Stimulated activated CD4-positive, alpha-beta T cell treated with anti-CD3 and anti-CD28 coated beads, Interleukin-2, amount 100 ng/mL, for 48 hours (primary cell): ENCODE measurements at regions not wholly inside any gene's neighbourhood (a gene's known extent, or its start where the extent isn't known, plus 50 kb on each side); places are given as distances from the start of the nearest gene placed in this dataset.
A peak's percentile ranks its signal among the peaks of the same experiment; 100 is the strongest.
"Not testable (repeated sequence)": the region's sequence is repeated elsewhere in the genome, so short reads cannot be mapped to it uniquely, and the experiment has no call there.

Source experiments
- DNase-seq, 2 donors: peaks; one replicate each; pipeline ENCODE4 v3.0.0-alpha.2; 2020

- not testable (repeated sequence) for DNase-seq
Observed at GRCh38 chr6:26799903-26800633, 140.5 kb upstream of the ZNF322 start.

GRCh38 chr6:26803762-26804161 is 144.2 kb upstream of the ZNF322 start:
- not testable (repeated sequence) for DNase-seq

DNA sequence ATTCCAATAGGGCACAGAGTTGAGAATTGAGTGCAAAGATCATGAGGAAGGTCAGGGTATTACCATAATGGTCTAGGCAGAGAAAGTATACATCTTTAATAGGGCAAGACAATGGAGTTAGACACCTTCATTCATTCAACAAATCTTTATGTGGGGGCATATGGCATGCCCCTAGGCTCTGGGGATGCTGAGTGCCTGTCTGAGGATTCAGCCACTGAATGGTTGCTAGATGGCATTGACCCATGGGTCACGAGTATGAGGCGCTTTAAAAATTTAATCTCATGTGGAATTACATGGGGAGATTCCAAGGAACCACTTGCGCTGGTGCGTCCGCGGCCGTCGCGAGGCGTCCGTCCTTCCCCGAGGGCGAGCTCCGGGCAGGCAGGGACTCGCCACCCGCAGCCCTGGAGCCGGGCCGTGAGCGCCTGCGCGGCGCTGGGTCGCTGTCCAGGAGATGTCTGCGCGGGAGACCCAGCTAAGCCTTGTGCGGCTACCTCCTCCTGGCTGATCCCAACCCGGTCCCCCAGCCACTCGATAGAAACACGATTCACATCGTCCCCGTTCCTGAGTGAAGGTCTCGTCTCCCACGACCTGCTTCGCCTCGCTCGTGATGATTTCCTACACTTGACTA is 152.1 kb upstream of the ZNF322 start:
- not testable (repeated sequence) for DNase-seq

- DNase-seq, result not testable (repeated sequence)
Observed at GRCh38 chr6:26818640-26819225, 159.2 kb upstream of the ZNF322 start.

- DNase-seq, result not testable (repeated sequence)
Observed at GRCh38 chr6:26827965-26828364, 168.4 kb upstream of the ZNF322 start.

DNA sequence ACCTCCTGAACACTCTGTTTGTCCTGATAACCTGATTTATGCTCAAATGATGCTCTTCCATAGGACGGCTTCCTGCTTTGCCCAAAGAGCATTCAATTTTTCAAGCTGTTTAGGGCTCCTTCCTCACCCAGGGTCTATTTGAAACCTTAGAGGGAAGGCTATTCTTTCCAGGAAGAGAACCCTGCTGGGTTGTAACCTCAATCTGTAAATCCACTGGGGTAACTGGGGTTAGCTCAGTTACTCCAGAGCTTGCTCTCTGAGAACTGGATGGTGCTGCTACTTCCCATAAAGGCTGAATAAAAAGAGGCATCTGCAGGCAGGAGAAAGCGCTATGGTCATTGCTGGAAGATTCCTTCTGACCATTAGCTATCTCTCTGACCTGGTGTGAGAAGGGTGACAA is 169.9 kb upstream of the ZNF322 start:
- DNase-seq, result not testable (repeated sequence)

DNA sequence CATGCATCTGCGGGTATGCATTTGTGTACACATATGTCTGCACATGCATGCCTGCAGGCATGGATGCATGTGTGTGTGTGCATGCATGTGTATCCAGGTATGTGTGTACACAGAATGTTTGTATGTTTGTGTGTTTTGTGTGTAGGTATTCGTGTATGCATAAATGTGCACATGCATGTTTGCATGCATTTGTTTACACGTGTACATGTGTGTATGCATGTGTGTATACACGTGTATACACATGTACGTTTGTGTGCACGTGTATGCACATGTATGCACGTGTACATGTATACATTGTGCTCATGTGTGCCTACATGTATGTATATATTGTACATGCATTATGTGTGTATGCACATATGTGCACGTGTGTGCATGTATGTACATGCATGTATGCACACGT is 171.4 kb upstream of the ZNF322 start:
- not testable (repeated sequence) for DNase-seq

GRCh38 chr6:26835707-26836106 is 176.2 kb upstream of the ZNF322 start:
- not testable (repeated sequence) for DNase-seq

GRCh38 chr6:26836657-26837056 is 177.1 kb upstream of the ZNF322 start:
- DNase-seq, result not testable (repeated sequence)

- not testable (repeated sequence) for DNase-seq
Observed at GRCh38 chr6:26844823-26845222, 185.3 kb upstream of the ZNF322 start.

DNA sequence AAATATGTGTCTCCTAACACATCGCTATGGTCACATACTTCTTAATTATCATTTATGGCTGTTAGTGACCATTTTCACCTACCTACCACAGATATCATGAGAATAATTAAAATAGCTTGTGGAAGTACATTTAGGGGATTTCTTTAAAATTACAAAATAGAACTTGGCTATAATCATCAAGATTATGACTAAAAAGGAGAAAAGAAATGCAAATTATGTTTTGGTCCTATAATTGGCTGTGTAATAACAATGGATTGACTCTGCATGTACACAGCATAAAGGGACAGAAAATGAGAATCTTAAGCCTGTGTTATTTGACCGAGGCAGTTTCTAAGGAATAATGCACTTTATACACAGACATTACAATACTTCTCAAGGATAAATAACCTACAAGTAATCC is 197.7 kb upstream of the ZNF322 start:
- not testable (repeated sequence) for DNase-seq

- DNase-seq, result not testable (repeated sequence)
Observed at GRCh38 chr6:26859067-26859770, 199.7 kb upstream of the ZNF322 start.

DNA sequence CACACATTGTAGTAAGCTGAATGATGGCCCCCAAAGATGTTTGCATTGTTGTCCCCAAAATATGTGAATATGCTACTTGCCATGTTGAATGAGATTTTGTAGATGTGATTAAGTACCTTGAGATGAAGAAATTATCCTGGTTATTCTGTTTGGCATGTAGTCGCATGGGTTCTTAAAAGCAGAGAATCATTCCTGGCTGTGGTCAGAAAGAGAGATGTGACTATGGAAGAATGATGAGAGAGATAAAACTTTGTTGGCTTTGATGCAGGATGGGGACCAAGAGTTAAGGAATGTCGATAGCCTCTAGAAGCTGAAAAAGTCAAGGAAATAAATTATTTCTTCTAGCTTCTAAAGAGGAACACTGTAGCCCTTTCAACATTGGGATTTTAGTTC is 200.2 kb upstream of the ZNF322 start:
- not testable (repeated sequence) for DNase-seq

- not testable (repeated sequence) for DNase-seq
Observed at GRCh38 chr6:26861913-26862312, 202.4 kb upstream of the ZNF322 start.

DNA sequence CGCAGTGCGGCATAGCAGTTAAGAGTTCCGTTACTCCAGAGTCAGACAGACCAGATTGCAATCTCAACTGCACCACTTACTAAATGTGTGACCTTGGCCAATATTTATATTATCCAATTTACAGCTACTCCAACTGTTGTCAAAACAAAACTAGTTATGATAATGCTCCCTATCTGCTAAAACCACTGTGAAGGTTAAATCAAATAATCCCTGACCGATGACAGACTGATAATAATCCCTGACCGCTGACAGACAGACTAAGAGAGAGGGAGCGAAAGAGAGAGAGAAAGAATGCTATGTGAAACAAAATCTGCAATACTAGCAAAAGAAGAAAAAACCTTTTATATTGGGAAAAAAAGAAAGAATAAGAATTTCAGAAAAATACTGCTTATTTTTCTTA is 204.1 kb upstream of the ZNF322 start:
- DNase-seq, result not testable (repeated sequence)

DNA sequence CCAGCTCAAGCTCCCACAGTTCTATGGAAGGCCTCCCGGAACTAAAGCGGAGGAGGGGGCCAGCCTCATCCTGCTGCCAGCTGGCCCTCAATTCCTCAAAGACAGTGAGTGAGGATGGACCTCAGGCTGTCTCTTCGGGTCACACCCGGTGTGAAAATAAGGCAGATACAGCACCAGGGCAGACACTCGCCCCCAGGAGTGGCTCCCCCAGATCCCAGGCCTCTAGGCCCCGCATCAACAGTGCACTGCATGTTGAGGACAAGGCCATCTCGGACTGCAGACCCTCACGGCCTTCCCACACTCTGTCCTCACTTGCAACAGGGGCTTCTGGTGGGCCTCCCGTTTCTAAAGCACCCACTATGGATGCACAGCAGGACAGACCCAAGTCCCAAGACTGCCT is 239.2 kb upstream of the ZNF322 start:
- DNase-seq, result not testable (repeated sequence)

GRCh38 chr6:26924206-26924605 is 264.7 kb upstream of the ZNF322 start:
- DNase-seq, result not testable (repeated sequence)

DNA sequence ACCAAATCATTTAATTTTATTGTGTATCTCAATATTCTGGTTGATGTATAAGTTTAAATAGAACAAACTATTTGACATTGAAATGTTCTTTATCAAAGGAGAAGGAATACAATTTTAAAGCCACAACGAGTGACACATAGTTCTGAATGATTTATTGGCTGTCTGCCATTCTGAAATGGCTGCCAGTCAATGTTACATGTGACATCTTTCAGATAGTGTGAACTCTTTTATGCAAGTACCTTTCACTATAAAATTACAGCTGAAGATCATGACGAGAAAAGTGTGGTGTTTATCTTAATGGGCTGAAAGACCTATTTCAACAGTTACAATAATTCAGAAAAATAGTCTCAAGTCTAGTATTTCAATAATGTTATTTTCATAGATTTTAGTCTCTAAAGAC is 268.6 kb upstream of the ZNF322 start:
- DNase-seq, result not testable (repeated sequence)

GRCh38 chr6:26937258-26937657 is 277.7 kb upstream of the ZNF322 start:
- DNase-seq, result not testable (repeated sequence)

DNA sequence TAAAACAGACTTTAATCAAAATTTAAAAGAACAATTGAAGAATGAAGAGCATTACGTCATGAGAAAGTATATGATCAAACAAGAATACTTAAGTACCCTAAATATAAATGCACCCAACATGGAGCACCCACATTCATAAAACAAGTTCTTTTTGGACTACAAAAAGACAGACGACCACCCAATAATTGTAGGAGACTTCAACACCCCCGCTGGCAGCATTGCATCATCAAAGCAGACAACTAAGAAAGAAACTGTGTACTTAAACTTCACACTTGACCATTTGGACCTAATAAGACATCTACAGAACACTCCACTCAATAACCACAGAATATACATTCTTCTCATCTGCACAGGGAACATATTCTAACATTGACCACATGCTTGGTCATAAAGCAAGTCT is 291.7 kb upstream of the ZNF322 start:
- DNase-seq, result not testable (repeated sequence)

- peak; percentile 44 to 45 for DNase-seq
Observed at GRCh38 chr6:26956078-26956600, 291.4 kb upstream of the PRSS16 start.

- peak; percentile 71 to 73 for DNase-seq
Observed at GRCh38 chr6:26956601-26957184, 290.8 kb upstream of the PRSS16 start.
